Erythroblast (primary cell): ENCODE measurements at regions not wholly inside any gene's neighbourhood (a gene's known extent, or its start where the extent isn't known, plus 50 kb on each side); places are given as distances from the start of the nearest gene placed in this dataset.

Experiments used
- GATA1 ChIP-seq: IDR thresholded peaks from 2 replicates; pipeline ENCODE4 v1.6.1; 2011; ENCODE audit warnings: low read depth, mild to moderate bottlenecking, control low read depth, low read length, moderate library complexity
- POLR2A ChIP-seq: IDR thresholded peaks from 2 replicates; pipeline ENCODE4 v1.6.1; 2011; ENCODE audit warnings: mild to moderate bottlenecking, low read length

DNA sequence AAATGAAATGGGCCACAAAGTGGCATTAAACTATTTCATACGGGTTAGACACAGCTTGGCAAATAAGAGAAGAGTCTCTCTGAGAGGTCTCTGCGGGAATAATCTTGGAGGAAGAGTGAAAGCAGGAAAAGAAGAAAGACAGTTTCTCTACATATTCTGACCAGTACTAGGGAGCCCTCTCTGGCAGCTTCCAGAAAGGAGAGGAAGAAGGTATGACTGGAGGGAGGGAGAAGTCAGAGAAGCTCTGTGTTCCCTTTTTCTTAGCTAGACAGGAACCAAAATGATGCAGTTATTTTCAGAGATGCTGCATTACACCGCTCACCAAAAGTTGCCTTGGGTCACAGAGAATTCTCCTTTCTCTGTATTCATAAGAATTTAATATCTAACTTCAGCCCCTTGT, 382.1 kb downstream of the KCNA4 start:
- no peak for TF ChIP-seq POLR2A
- no peak for TF ChIP-seq GATA1
